ENCODE measurements at regions not wholly inside any gene's neighbourhood (a gene's known extent, or its start where the extent isn't known, plus 50 kb on each side); places are given as distances from the start of the nearest gene placed in this dataset.
A peak's percentile ranks its signal among the peaks of the same experiment; 100 is the strongest.

DNA sequence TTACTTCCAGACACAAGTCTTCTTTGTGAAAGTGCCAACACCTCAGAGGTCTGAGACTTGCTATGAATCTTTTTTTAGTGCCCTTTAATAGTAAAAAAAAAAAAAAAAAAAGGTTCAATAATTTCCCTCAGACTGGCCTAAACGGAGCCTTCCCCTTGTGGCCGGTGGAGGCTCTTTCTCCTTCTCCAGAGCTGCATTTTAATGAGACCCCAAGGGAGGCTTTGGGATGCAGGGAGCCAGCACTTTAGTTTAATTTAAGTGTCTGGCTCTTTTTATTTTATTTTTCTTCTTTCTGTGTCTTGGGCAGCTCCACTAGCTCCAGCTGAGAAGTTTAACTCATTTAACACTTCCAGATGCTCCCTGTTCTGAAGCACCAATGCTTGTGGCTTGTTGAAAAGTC, 67.8 kb upstream of the MAPK4 start:
- DNase-seq, result no peak

DNA sequence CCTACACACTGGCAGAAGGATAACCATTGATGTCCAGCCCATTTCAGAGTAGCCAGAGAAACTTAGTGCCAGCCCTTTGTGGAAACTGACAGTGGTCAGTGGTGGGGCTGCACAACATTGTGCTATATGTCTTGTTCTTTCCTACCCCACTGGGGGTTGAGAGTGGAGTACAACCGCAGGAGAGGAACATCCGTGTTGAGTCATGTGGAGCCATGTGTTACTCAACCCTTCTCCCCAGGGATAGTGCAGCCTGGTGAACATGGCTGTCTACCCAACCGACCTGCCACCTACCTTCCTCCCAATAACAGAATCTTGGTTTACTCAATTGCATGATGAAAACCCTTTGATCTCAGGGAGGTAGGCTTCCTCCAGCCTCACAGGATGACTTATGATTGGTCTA, 65.3 kb upstream of the MAPK4 start:
- DNase-seq, result no peak

DNA sequence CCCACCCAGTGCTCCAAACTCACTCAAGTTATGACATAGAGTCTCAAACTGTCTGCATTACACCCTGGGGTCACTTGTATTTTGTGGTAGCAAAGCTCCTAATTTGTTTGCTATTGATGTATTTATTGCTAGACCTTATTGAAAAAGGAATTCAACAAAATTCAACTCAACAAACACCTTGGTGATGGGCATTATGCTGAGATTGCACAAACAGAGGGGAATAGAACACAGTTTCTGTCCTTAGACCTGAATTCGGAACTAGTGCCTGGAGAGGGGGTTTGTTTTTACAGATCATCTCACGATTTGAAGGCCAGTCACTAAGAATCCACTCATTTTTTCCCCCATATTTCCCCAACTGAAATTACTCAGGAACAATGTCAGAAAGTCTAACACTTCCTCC, 53.5 kb upstream of the MAPK4 start:
- no peak for DNase-seq

DNA sequence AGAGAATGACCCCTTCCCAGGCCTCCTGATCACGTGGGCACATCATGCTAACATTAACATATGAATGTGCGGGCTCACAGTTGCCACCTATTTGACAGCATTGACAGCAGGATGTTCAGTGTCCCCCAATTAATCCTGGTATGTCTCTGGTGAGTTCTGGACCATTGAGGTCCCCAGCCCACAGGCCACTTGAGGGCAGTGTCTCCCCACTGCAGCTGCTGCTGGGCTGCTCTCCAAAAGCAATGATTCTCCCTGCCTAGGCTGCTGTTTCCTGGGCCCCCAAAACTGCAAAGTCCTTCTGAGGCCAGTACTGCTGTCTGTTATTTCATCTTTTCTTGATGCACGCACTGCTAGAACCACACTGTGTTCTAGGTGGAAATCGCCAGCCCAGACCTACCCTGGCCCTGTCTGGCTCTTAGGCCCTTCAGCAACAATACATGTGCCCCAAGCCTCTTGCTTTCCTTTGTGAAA, 52.7 kb upstream of the MAPK4 start:
- peak; percentile 14 to 66 for DNase-seq

DNA sequence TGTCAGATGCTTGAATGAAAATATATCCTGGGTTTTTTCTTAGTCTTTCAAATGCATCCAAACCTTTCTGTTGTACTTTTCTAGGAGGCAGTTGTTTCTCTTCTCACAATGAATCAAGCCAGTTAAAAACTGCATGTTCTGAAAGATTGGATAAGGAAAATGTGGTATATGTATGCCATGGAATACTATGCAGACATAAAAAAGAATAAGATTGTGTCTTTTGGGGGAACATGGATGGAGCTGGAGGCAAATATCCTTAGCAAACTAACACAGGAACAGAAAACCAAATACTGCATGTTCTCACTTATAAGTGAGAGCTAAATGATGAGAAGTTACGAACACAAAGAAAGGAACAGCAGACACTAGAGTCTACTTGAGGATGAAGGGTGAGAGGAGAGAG, 51.7 kb upstream of the MAPK4 start:
- no peak for DNase-seq

DNA sequence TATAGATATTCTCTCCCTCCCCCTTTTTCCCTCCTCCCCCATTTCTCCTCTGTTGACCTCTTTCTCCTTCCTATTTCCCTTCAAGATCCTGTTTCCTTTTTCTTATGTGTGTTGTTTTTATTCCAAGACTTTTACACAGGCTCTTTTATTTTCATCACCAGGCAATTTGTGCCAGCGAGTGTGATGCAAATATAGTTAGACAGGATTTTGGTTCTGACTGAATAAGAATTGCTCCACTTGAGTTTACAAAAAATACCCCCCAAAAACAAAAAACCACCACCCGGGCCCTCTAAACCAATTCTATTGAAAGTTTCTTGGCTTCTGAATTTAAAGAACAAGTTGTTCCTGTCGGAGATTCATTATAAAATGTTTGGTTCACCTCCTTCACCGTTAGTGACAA, 50.9 kb upstream of the MAPK4 start:
- no peak for DNase-seq
